Transverse colon (tissue), 4 donors: ENCODE measurements at regions not wholly inside any gene's neighbourhood (a gene's known extent, or its start where the extent isn't known, plus 50 kb on each side); places are given as distances from the start of the nearest gene placed in this dataset.

Experiments used
- DNase-seq: peaks from one replicate; pipeline ENCODE4 v3.0.0-alpha.2; 2019
- H3K27ac ChIP-seq, 4 donors: fragments of 200-600 bp; sonication (generic); 2 replicates each; pipeline ENCODE4 v1.5.1; 2016 to 2018; ENCODE audit warnings: inconsistent platforms in 4 of 4
- H3K27me3 ChIP-seq: fragments of 200-600 bp; sonication (generic); 2 replicates; pipeline ENCODE4 v1.5.1; 2017; ENCODE audit warnings: inconsistent platforms
- H3K36me3 ChIP-seq, 4 donors: fragments of 200-600 bp; sonication (generic); 2 replicates each; pipeline ENCODE4 v1.5.1; 2017 to 2019; ENCODE audit warnings: inconsistent platforms in 4 of 4
- H3K4me1 ChIP-seq, 4 donors: fragments of 200-600 bp; sonication (generic); 2 replicates each; pipeline ENCODE4 v1.5.1; 2017 to 2020; ENCODE audit warnings: inconsistent platforms in 4 of 4
- H3K4me3 ChIP-seq, 4 donors: fragments of 200-600 bp; sonication (generic); 1 replicate in 1 of 4; 2 replicates in 3 of 4; pipeline versions ENCODE4 v1.5.1 to v1.6.1; 2017 to 2019; ENCODE audit warnings: inconsistent platforms in 4 of 4
- H3K9me3 ChIP-seq, 2 donors: fragments of 200-600 bp; sonication (generic); 2 replicates each; pipeline ENCODE4 v1.5.1; 2017 to 2019; ENCODE audit warnings: inconsistent platforms in 2 of 2
- EP300 ChIP-seq: sonication (generic); formaldehyde crosslinking; IDR thresholded peaks from one replicate; pipeline ENCODE4 v1.6.1; 2017; ENCODE audit warnings: antibody characterized with exemption, low read depth
- POLR2A ChIP-seq: fragments of 450-650 bp; IDR thresholded peaks from one replicate; pipeline ENCODE4 v1.6.1; 2016; ENCODE audit warnings: antibody characterized with exemption, mild to moderate bottlenecking, moderate library complexity
- POLR2AphosphoS5 ChIP-seq, 3 donors: sonication (generic); formaldehyde crosslinking; IDR thresholded peaks; one replicate each; pipeline ENCODE4 v1.6.1; 2016; ENCODE audit warnings: antibody characterized with exemption in 3 of 3
- WGBS, 2 donors: methylation state at CpG; one replicate each; pipeline ENCODE4 v1.1.5; 2018; ENCODE audit warnings: low coverage in 1 of 2; 5-methylcytosine and 5-hydroxymethylcytosine counted together
- in situ Hi-C, 4 donors: fragments of 200-750 bp; cut with MboI; loops; one replicate each; pipeline versions ENCODE4 v1.15.0 to v1.15.1; 2017; ENCODE audit warnings: low sequenced_read_pairs in 3 of 4, low pct_ligation_motif_present in 1 of 4, low pct_unique_long_range_greater_than_20kb in 1 of 4
- intact Hi-C: fragments of 100-400 bp; cut with DNase I; formaldehyde crosslinking; loops from one replicate; pipeline ENCODE4 v1.15.1; 2023; ENCODE audit warnings: low total_unique reads
- TF ChIP-seq, protein P1 (sequence below), 5 experiments: fragments of 200-600 bp in 3 of 5; fragments of 450-650 bp in 2 of 5; sonication (generic) in 3 of 5; IDR thresholded peaks; 1 replicate in 2 of 5; 2 replicates in 3 of 5; pipeline ENCODE4 v1.5.1; 2016 to 2017; ENCODE audit warnings: antibody characterized with exemption in 5 of 5, inconsistent platforms in 3 of 5, mild to moderate bottlenecking in 2 of 5, moderate library complexity in 1 of 5

DNA sequence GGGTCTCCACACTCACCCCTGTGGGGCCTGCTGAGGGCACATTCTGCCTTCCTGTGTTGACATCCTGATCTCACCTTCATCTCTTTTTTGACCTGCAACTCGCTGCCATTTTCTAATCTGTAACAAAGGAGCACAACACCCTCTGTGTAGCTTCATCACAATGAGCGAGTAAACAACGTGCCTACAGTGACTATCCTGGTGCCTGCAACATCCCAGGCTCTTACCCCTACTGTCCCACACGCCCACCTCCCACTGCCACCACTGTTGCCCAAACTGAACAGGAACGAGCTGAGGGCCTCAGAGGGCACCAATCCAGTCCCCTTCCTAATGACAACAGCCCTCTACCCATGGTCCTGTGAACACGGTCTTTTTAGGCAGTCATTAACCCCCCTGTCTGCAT is 102.2 kb upstream of the GJB6 start:
- H3K27ac ChIP-seq = no peak overlapping the region
- TF ChIP-seq, protein P1, sequence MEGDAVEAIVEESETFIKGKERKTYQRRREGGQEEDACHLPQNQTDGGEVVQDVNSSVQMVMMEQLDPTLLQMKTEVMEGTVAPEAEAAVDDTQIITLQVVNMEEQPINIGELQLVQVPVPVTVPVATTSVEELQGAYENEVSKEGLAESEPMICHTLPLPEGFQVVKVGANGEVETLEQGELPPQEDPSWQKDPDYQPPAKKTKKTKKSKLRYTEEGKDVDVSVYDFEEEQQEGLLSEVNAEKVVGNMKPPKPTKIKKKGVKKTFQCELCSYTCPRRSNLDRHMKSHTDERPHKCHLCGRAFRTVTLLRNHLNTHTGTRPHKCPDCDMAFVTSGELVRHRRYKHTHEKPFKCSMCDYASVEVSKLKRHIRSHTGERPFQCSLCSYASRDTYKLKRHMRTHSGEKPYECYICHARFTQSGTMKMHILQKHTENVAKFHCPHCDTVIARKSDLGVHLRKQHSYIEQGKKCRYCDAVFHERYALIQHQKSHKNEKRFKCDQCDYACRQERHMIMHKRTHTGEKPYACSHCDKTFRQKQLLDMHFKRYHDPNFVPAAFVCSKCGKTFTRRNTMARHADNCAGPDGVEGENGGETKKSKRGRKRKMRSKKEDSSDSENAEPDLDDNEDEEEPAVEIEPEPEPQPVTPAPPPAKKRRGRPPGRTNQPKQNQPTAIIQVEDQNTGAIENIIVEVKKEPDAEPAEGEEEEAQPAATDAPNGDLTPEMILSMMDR (IDR thresholded peaks at IDR 0.05) = no peak
- TF ChIP-seq EP300 = no peak
- TF ChIP-seq POLR2A = no peak
- TF ChIP-seq POLR2AphosphoS5 (IDR thresholded peaks at IDR 0.05) = no peak
- DNase-seq = no peak
- H3K36me3 ChIP-seq = no peaks in the 10 kb centered on the region
- WGBS, 2 donors = 57 to 83% methylated on average over 2 to 6 of the region's 6 CpGs
- intact Hi-C loops (no loop called here), in situ Hi-C loops (no loop called here)
- no peaks in the 10 kb centered on the region for H3K27me3 ChIP-seq
- H3K9me3 ChIP-seq = no peaks in the 10 kb centered on the region
- H3K4me1 ChIP-seq = no peaks in the 10 kb centered on the region
- H3K4me3 ChIP-seq = no peak overlapping the region

DNA sequence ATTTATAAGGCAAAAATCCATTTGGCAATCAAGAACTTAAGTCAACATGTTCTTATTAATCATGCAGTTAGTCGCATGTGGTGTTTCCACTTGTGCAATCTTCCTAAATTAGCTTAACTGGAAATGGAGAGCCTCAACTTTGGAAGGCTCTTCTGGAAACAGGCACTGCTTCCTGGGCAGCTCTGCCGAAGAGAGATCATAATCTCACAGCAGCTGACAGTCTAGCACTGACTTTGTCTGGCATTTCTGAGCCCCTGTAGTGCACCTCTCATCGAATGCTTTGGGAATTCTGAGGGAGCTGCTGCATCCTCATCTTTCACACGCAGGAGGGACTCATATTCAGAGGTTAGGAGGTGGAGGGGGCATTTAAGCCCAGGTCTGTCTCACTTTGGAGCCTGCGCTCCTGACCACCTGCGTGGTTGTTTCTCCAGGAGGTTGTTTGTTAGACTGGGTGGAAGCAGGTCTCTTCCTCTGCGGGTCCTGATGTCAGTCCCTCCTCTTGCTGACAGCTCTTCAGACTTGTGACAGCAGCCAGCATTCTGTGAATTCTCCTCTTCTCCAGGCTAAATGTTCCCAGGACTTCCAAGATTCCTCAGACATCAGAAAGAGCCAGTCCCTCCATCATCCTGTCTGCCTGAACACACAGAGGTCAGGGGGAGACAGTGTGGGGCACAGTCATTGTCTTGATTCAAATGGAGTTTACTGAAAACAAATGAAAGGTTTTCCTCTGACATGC is 100.4 kb upstream of the GJB6 start:
- Histone ChIP-seq H3K4me1 (no peaks in the 10 kb centered on the region), H3K4me3 (no peak overlapping the region), H3K9me3 (no peaks in the 10 kb centered on the region), H3K36me3 (no peaks in the 10 kb centered on the region), H3K27ac (no peak overlapping the region), H3K27me3 (no peaks in the 10 kb centered on the region)
- no peak for DNase-seq
- WGBS, 2 donors = 73 to 85% methylated on average over 2 to 7 of the region's 7 CpGs
- intact Hi-C loops = no loop called here
- in situ Hi-C loops = no loop called here
- TF ChIP-seq POLR2AphosphoS5 (IDR thresholded peaks at IDR 0.05) (no peak), POLR2A (no peak), EP300 (no peak)
- TF ChIP-seq, protein P1 (IDR thresholded peaks at IDR 0.05) = no peak

DNA sequence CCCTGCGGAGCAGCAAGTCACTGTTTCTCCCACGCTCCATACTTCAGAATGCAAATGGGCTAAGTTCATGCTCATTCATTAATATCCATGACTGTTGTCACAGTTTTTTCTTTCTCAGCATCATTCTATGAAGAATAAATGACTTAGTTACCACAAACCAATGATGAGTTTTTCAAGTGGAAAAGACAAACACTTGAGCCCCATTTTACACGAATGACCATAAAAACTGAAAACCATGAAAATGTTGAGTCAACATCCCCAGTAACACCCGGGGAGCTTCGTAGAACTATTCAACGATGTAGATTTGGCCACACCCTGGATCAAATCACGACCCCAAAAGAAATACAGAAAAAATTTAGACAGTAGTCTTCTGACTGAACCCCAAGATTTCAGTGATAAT is 99.8 kb upstream of the GJB6 start:
- 66 to 68% methylated on average over 6 to 7 of the region's 7 CpGs for WGBS, 2 donors
- Histone ChIP-seq H3K9me3 (no peaks in the 10 kb centered on the region), H3K4me3 (no peak overlapping the region), H3K4me1 (no peaks in the 10 kb centered on the region), H3K36me3 (no peaks in the 10 kb centered on the region), H3K27me3 (no peaks in the 10 kb centered on the region), H3K27ac (no peak overlapping the region)
- no peak for TF ChIP-seq EP300
- TF ChIP-seq POLR2A = no peak
- TF ChIP-seq, protein P1 (IDR thresholded peaks at IDR 0.05) = no peak
- no peak for TF ChIP-seq POLR2AphosphoS5 (IDR thresholded peaks at IDR 0.05)
- DNase-seq = no peak
- in situ Hi-C loops (no loop called here), intact Hi-C loops (no loop called here)

GRCh38 chr13:20331419-20331818 is 99.3 kb upstream of the GJB6 start:
- DNase-seq = no peak

More at GRCh38 chr13:20331419-20331818, 99.3 kb upstream of the GJB6 start:
- no peak overlapping the region for H3K4me3 ChIP-seq
- no peaks in the 10 kb centered on the region for H3K36me3 ChIP-seq
- intact Hi-C loops = no loop called here
- in situ Hi-C loops = no loop called here
- H3K27ac ChIP-seq = no peak overlapping the region
- 67 to 86% methylated on average over 2 of the region's 2 CpGs for WGBS, 2 donors
- H3K4me1 ChIP-seq = no peaks in the 10 kb centered on the region
- TF ChIP-seq, protein P1 (IDR thresholded peaks at IDR 0.05) = no peak
- TF ChIP-seq POLR2A = no peak
- TF ChIP-seq EP300 = no peak
- TF ChIP-seq POLR2AphosphoS5 (IDR thresholded peaks at IDR 0.05) = no peak
- no peaks in the 10 kb centered on the region for H3K9me3 ChIP-seq
- no peaks in the 10 kb centered on the region for H3K27me3 ChIP-seq
